Stimulated activated naive CD8-positive, alpha-beta T cell treated with anti-CD3 and anti-CD28 coated beads, Interleukin-15, Interleukin-2, amounts not matched to agents 100 U/mL and 50 U/mL, for 24 hours (primary cell): ENCODE measurements at regions not wholly inside any gene's neighbourhood (a gene's known extent, or its start where the extent isn't known, plus 50 kb on each side); places are given as distances from the start of the nearest gene placed in this dataset.
"Not testable (repeated sequence)": the region's sequence is repeated elsewhere in the genome, so short reads cannot be mapped to it uniquely, and the experiment has no call there.

Experiments
- ATAC-seq: fragments of 150-1000 bp; cut with Tn5 transposase; one replicate; pipeline ENCODE4 v1.10.0; 2021
- DNase-seq: peaks from one replicate; pipeline ENCODE4 v3.0.0; 2021

DNA sequence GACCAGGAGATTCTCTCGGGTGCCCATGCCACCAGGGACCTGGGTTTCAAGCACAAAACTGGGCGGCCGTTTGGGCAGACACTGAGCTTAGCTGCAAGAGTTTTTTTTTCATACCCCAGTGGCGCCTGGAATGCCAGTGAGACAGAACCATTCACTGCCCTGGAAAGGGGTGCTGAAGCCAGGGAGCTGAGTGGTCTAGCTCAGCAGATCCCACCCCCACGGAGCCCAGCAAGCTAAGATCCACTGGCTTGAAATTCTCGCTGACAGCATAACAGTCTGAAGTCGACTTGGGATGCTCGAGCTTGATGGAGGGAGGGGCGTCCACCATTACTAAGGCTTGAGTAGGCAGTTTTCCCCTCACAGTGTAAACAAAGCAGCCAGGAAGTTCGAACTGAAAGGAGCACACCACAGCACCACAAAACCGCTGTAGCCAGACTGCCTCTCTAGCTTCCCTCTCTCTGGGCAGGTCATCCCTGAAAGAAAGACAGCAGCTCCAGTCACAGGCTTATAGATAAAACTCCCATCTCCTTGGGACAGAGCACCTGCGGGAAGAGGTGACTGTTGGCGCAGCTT is 157.7 kb downstream of the GIPC2 start:
- not testable (repeated sequence) for DNase-seq, ATAC-seq

DNA sequence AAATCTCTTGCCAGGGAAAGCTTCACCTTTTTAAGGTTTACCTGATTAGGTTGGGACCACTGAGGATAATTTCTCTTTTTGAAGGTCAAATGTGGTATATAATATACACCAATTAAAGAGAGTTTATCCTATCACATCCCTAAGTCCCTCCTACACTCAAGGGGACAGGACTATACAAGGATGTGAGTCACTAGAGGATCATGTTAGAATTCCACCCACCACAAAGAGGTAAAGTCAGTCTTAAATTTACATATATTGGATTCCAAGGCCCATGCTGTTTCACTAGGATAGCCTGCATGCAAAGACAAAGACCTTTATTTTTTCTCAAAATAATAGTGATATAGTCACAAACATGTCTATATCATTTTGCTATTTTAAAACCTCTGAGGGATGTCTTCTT is 164.4 kb downstream of the GIPC2 start:
- no peak for ATAC-seq

DNA sequence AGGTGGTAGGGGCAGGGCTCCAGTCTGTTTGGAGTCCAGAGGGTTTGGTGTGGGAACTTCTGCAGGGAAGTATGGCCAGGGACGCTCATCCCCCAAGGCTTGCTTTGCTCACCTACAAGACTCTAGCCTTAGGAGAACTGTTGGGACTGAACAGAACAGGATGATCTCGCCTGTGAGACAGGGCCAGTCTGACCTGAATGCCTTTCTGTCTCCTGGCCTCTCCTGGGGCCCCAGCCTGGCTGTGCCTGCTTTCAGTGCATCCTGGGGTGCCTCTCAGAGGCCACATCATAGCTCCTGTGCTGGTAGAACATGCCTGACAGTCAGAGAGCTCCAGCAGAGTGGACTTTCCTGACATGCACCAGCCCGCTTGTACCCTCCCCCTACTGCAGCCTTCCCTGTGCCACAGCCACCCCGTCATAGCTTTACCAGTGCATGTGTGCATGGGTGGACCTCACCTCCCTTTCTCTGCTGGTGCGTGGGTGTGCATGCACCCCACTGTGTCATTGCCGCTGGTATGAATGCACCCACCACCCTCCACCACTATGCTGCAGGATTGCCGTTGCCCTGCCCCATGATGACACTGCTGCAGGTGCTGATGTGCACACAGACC is 165.8 kb downstream of the GIPC2 start:
- no peak for ATAC-seq
- no peak for DNase-seq

More for the DNA sequence above, 164.4 kb downstream of the GIPC2 start:
- DNase-seq = no peak

DNA sequence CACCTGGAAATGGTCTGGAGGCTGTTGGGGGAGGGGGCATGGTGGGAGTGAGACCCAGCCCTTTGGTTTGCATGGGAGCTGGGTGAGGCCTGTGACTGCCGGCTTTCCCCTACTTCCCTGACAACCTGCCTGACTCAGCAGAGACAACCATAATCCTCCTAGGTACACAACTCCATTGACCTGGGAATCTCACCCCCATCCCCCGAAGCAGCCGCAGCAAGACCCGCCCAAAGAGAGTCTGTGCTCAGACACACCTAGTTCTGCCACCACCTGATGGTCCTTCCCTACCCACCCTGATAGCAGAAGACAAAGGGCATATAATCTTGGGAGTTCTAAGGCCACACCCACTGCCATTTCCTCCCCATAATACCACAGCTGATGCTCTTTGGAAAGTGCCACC is 168.6 kb downstream of the GIPC2 start:
- no peak for ATAC-seq
- DNase-seq = no peak

DNA sequence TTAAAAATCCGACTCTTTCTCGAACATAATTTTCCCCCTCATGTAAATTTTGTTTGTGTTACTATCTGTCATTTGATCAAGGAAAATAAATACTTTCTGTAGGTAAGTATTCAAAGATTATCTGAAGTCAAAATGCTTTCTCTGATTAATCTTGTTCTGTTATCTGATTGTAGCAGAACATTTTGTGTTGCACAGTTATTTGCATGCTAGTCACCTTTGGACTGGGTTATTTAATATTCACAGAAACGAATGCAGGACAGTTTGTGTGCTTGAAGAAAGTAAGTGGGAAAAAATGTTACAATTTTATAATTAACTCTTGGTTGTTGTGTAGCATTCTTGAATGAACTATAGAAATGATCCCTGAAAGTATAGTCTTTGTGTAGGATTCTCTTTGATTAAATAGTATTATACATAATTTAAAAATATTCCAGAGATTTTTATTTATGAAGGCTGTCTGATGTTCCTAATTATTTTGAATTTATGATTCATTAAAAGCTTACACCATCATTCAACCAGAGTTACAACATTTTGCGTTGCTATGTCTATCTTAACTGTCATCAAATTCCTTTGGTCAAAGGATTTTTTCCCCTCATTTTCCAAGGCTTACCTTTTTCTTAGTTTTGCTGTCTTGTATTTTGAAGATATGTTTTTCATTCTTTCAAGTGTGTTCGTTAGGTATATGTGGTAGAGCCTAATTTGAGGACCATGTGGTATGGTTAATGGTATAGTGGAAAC is 176.6 kb downstream of the GIPC2 start:
- ATAC-seq = no peak
- no peak for DNase-seq

DNA sequence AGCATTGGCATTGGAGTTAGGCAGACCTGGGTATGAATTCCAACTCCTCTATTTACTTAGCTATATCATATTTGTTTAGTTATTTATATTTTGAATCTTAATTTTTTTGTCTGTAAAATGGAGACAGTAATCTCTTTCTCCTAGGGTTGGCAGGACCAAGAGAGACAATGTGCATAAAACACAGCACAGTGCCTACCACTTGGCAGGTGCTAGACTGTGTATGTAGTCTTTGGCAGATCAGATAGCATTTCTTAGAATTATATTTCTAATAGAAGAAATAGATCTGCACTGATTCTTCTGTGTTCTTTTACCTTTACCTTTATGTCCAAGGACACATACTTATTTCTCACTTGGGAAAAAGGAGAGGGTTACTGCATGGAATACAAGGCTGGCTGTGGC is 177.2 kb downstream of the GIPC2 start:
- DNase-seq = no peak
- no peak for ATAC-seq

DNA sequence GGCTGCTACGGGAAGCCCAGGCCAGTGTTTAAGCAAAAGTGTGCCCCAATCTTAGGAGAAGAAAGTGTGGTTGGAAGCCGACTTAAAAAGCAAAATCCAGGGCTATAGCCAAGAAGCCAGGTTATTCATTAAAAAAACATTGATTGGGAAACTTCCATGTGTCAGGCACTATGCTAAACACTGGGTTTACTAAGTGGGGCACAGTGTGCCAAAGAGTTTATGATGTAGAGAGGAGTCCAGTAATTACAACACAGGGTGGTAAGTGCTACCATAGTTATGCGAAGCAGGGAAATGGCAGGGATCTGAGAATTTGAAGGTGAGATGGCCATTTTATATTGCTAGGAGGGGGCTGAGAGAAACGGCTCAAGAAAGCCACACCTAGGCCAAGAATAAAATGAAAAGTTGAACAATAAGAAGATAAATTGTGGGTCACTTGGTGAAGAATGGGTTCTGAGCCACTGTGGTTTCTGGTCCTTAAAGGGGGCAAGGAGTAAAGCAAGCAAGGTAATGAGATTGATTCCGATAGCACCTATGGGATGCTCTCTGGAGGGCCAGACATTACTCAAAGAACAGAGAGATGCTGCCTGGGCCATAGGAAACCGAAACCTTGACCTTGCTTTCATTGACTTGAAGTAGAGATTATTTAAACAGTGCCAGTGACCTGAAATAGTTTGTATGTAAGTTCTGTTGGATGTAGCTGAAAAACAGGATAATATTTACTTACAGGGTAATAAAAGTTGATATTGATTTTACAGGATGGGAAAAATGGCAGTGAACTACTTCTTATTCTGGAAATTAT is 177.8 kb downstream of the GIPC2 start:
- DNase-seq (no peak), ATAC-seq (no peak)

DNA sequence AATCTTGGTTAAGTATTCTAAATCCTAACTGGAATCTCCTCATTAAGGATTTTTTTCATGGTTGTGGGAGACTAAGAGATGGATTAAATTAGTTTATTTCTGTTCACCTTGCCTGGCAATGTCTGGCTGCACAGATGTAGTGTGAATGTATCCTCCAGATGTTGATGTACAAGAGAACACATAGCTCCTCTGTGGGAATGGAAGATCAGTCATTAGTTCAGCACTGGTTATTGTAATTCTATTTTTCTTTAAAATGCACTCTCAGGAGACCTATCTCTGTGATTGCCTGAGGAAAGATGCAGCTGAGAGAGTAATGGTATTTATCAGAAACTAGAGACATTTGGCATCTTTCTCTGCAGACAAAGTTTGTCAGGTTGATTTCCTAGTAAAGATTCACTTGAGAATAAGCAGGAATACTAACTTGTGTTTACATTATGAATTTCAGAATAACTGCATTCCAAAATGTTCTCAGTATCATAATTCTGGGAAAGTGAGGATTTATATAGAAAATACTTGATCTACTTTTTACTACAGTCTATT is 178.6 kb downstream of the GIPC2 start:
- DNase-seq (no peak), ATAC-seq (no peak)

DNA sequence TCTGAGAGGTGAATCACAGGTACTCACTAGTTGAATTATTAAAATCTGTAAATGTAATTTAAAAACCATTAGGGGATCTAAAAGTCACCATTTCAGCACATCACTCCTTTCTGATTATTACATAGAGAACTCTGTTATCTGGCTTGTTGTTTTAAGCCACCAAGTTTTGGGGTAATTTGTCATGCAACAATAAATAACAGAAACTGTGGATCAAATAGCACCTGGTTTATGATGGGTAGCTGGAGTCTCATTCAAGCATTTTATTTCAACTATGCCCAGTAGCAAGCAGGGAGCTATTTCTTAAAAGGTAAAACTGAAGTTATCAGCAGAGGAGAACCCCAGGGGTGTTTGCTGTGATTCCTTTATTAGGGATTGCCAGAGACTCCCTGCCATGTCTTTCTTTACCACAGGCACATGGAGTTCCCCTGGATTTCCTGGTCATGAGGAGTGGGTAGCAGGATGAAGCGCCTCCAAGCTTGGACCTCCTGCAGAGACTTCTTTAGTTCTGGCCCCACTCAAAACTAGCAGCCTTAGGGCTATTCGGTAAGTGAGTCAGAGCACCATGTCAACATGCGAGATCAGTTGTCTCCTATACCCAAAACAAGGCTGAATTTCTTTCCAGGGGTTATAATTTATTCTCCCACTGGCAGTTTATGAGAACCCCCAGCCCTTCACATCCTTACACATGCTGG is 179.2 kb downstream of the GIPC2 start:
- DNase-seq (no peak), ATAC-seq (no peak)

DNA sequence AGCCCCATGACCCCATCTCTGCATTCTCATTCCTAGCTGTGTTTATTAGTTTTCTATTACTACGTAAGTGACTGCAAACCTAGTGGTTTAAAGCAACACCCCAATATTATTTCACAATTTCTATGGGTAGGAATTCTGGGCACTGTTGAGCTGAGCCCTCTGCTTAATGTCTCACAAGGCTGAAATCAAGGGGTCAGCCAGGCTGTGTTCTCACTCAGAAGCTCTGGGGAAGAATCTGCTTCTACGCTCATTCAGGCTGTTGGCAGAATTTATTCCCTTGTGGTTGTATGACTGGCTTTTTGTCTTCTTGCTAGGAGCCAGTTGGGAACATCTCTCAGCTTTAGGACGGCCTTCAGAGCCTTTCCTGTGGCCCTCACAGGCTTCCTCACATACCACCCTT is 181.0 kb downstream of the GIPC2 start:
- DNase-seq = no peak
- ATAC-seq = no peak

DNA sequence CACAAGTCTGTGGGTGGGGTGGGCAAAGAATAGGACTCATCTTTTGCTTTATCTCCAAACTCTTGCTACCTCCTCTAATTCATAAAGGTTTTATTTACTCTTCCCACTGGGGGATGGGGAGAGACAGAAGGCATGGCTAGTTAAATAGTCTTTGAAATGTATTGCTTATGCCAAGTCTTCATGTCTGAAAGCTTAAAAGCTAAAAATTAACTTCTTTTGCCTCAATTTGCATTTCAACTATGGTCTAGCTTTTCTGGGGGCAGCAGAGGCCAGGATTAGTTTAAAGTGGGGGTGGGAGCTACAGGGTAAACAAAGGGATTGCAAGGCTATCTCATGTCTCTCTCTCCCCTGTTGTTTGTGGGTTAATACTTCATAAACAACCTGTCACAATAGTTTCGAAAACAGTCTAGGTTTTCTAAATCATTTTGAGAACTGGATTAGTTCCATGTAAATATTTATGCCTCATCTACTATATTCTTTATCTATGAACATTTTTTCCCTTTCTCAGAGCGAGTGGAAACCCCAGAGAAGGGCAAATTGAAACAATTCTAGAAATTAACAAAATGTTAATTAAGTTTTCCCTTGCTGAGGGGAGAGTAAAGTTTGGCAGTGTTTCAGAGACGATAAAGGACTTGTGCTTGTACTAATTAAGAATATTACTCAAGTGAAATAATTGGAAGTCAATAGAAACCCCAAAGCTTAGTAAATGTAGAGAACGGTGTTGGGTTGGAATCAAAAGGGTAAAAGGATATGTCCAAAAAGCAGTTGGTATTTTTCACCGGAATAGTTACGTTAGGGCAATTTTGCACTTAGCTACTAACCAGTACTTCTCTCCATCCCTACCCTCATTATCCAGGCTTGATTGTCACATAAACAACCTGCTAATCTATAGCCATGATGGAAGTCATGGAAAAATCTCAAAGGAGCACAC is 182.2 kb downstream of the GIPC2 start:
- DNase-seq (no peak), ATAC-seq (no peak)

DNA sequence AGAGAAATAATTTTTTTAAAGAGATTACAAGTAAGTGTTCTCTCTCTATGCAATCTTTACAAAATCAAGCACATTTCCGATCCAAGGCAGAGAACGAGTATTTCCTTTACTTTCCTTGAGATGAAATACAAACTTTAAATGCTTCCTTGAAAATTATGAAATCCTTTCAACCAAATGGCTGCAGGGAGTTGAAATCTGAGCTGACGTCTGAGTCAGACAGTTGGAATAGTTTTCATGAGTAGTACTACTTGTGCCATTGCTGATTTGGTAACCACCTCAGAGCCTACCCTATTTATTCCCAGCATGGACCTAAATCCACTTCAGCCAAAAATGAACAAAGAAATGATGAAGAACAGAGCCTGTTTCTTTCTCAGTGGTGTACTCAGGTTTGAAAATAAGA is 183.6 kb downstream of the GIPC2 start:
- ATAC-seq (no peak), DNase-seq (no peak)

DNA sequence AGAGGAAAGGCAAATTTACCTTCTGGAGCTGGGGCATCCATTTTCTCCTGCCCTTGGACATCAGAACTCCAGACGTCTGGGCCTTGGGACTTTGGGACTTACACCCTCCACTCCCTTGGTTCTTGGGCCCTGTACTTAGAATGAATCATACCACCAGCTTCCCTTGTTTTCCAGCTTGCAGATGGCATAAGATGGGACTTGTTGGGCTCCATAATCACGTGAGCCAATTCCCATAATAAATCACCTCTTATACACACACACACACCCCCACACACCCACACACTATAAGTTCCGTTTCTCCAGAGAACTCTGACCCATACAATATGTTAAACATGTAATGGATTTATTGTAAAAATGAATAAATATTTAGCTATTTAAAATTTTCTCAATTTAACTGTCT is 185.7 kb downstream of the GIPC2 start:
- DNase-seq = no peak
- ATAC-seq = no peak

DNA sequence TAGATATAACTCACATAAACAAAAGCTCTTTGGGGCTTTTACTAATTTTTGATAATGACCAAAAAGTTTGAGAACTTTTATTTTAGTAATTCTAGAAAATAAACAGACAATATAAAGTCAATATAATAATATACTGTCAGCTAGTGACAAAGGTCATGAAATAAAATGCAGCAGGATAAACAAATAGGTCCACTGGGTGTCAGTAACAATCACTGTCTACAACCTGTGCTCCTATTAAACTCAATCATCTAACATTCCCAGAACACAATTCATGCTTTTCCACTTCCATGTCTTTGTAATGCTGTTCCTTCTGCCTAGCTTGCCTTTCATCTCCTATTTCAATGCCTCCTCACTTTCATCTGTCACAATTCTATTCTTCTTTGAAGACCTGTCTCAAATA is 186.1 kb downstream of the GIPC2 start:
- ATAC-seq (no peak), DNase-seq (no peak)

DNA sequence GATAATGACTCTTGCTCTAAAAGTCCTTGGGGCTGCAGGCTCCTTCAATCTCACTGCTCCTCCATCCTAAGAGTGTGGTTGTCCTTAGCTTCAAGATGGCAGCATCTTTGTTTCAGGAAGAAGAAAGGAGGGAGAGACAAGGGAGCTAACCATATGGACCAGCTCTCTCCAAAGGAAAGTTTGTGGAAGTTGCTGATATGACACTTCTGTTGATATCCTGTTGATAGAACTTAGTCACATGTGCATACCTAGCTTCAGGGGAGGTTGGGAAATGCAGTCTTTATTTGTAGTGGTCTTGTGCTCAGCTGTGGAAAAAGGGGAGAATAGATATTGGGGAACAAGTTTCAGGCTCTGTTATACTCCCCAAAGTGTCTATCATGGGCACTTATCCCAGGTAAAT is 186.9 kb downstream of the GIPC2 start:
- no peak for ATAC-seq

DNA sequence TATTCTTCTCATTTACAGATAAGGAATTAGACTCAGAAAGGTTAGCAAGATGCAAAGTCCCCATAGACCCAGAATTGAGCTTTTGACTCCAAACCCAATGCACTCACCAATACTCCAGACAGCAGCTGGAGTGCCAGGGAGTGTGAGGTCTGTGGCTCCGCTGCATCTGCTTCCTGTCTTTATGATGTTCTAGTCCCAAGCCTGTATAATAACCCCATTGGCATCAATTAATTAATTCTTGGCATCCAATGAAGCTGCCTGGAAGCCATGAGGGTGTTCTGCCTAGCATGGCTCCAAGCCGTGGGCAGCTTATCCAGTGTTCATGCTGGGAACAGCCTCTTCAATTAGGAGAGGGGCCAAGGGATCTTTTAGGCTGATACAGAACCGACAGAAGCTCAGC is 188.7 kb downstream of the GIPC2 start:
- ATAC-seq = no peak
- DNase-seq = no peak

More for the DNA sequence above, 186.9 kb downstream of the GIPC2 start:
- DNase-seq = no peak

DNA sequence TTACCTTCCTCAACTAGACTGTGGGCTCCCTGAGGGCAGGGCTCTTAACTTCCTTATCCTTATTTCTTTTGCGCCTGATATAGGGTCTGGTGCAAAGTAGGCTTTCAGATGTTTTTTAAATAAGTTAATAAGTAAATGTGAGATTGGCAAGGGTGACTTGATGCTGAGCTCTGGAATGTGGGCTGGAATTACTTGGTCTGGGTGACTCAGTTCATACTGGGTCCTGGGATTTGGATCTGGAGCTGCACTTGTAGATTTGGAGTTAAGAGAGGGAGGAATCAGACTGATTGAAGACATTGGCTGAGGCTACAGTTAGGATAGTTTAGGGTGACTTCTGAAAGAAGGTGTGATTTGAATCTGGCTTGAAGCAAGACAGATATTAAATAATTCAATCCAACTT is 190.9 kb downstream of the GIPC2 start:
- ATAC-seq = no peak
- no peak for DNase-seq

DNA sequence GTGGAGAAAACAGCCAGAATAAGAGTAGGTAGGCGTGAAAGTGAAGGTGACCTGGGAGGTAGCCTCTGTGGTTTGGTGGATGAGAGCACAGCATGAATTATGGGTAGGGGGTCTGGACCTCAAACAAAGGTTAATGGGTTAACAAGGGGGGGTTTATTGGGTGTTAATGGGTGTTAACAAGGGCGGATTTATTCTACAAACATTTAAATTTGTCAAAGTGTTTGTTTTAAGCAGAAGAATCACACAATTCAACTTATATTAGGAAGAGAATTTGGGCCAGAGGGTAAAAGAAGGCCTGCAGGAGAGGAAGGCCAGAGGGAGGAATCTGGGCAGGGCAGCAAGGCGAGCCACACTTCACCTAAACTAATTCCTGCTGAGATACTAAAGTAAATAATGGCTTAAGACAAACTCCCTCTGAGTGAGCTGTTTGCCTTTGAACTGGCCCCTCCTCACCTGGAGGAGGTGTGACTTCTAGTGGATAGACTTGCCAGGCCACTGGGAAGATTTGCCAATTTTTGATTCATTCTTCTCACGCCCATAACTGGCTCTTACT is 191.7 kb downstream of the GIPC2 start:
- no peak for DNase-seq
- ATAC-seq = no peak

DNA sequence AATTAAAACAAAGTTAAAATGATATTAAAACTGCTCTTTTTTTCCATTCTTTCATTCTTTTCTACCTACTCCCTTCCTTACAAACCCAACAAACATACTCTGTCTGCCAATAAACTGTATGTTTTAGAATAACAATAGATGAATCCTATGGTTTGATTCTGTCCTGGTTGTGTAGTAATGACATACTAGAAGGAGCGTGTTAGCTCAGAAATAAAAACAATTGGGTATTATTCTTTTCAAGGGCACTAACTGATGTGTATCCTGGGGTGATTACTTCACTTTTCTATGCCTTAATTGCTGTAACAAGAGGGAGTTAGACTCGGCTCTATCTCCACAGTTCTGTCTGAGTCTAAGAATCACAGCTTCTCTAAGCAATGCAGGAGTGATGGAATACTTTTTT is 194.4 kb downstream of the GIPC2 start:
- ATAC-seq (no peak), DNase-seq (no peak)

DNA sequence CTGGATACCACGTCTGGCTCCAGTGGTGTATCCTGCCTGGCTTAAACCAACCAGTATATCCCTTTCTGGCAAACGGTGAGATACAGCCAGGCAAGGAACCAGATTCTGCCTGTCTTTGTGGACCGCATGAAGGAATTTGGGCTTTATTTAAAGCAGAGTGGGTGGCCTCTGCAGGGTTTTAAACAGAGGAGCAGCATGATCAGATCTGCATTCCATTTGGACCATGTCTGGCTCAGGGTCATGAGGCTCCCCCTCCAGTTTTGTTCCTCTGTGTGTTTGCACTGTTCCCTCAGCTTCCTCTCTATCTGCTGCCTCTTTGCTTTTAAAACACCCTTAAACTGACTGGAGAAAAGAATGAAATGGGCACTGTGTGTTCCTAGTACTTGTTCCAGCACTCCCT is 195.0 kb downstream of the GIPC2 start:
- no peak for ATAC-seq
- no peak for DNase-seq

DNA sequence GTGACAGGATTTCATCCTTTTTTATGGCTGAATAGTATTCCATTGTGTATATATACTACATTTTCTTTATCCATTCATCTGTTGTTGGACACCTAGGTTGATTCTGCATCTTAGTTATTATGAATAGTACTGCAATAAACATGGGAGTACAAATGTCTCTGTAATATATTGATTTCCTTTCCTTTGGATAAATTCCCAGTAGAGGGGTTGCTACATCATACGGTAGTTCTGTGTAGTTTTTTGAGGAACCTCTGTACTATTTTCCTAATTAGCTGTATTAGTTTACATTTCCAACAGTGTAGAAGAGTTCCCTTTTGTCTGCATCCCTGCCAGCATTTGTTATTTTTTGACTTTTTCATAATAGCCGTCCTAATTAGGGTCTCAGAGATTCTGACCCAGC is 201.3 kb downstream of the GIPC2 start:
- no peak for ATAC-seq
- no peak for DNase-seq
